ENCODE measurements at regions not wholly inside any gene's neighbourhood (a gene's known extent, or its start where the extent isn't known, plus 50 kb on each side); places are given as distances from the start of the nearest gene placed in this dataset.

GRCh38 chr2:12587228-12587627, 129.5 kb upstream of the TRIB2 start:
- intact Hi-C loops (cut with DNase I), result no loop called here
- Histone ChIP-seq H3K9me3 (no peaks in the 10 kb centered on the region), H3K36me3 (no peaks in the 10 kb centered on the region), H3K27me3 (no peaks in the 10 kb centered on the region), H3K4me3 (no peak overlapping the region), H3K27ac (no peak overlapping the region), H3K4me1 (no peaks in the 10 kb centered on the region)
- TF ChIP-seq CTCF (IDR thresholded peaks at IDR 0.05) (no peak), POLR2A (IDR thresholded peaks at IDR 0.05) (no peak)
- ATAC-seq, result no peak
- WGBS (ENCODE audit: insufficient coverage, low coverage, low lambda C conversion rate, missing lambda C conversion rate), result 60% methylated on average over 2 of the region's 2 CpGs
- no peak for DNase-seq

- peak; percentile 54 to 84 (median 66) for ATAC-seq
- Histone ChIP-seq H3K9me3 (no peaks in the 10 kb centered on the region), H3K4me1 (no peaks in the 10 kb centered on the region), H3K4me3 (no peak overlapping the region), H3K27ac (no peak overlapping the region), H3K36me3 (no peaks in the 10 kb centered on the region), H3K27me3 (no peaks in the 10 kb centered on the region)
- DNase-seq, result no peak
- 82% methylated on average over 4 of the region's 4 CpGs for WGBS (ENCODE audit: insufficient coverage, low coverage, low lambda C conversion rate, missing lambda C conversion rate)
- no peak for TF ChIP-seq POLR2A (IDR thresholded peaks at IDR 0.05)
- no peak for TF ChIP-seq CTCF (IDR thresholded peaks at IDR 0.05)
- intact Hi-C loops (cut with DNase I), result no loop called here
Observed at GRCh38 chr2:12587729-12588522, 128.8 kb upstream of the TRIB2 start.

- H3K36me3 ChIP-seq, result no peaks in the 10 kb centered on the region
- H3K9me3 ChIP-seq, result no peaks in the 10 kb centered on the region
- intact Hi-C loops (cut with DNase I), result no loop called here
- WGBS (ENCODE audit: insufficient coverage, low coverage, low lambda C conversion rate, missing lambda C conversion rate), result 60% methylated on average over 5 of the region's 5 CpGs
- no peaks in the 10 kb centered on the region for H3K4me1 ChIP-seq
- H3K27me3 ChIP-seq, result no peaks in the 10 kb centered on the region
- H3K27ac ChIP-seq, result no peak overlapping the region
- no peak overlapping the region for H3K4me3 ChIP-seq
- DNase-seq (no peak), ATAC-seq (no peak)
- TF ChIP-seq POLR2A (IDR thresholded peaks at IDR 0.05), result no peak
Observed at GRCh38 chr2:12588986-12589385, 127.8 kb upstream of the TRIB2 start.

- WGBS (ENCODE audit: insufficient coverage, low coverage, low lambda C conversion rate, missing lambda C conversion rate), result 68% methylated on average over 3 of the region's 5 CpGs
- no peak for DNase-seq
- H3K9me3 ChIP-seq, result no peaks in the 10 kb centered on the region
- no peak overlapping the region for H3K27ac ChIP-seq
- H3K4me1 ChIP-seq, result no peaks in the 10 kb centered on the region
- intact Hi-C loops (cut with DNase I), result no loop called here
- no peaks in the 10 kb centered on the region for H3K36me3 ChIP-seq
- H3K27me3 ChIP-seq, result no peaks in the 10 kb centered on the region
- ATAC-seq, result no peak
- TF ChIP-seq POLR2A (IDR thresholded peaks at IDR 0.05), result no peak
- TF ChIP-seq CTCF (IDR thresholded peaks at IDR 0.05), result no peak
- H3K4me3 ChIP-seq, result no peak overlapping the region
Observed at GRCh38 chr2:12589802-12590320, 126.9 kb upstream of the TRIB2 start.

- ATAC-seq, result peak in 1 of 4 donors; percentile 23
- 49% methylated on average over 3 of the region's 3 CpGs for WGBS (ENCODE audit: insufficient coverage, low coverage, low lambda C conversion rate, missing lambda C conversion rate)
- TF ChIP-seq CTCF (IDR thresholded peaks at IDR 0.05), result no peak
- no peak for TF ChIP-seq POLR2A (IDR thresholded peaks at IDR 0.05)
Observed at GRCh38 chr2:12592296-12592695, 124.4 kb upstream of the TRIB2 start.

More at GRCh38 chr2:12592296-12592695, 124.4 kb upstream of the TRIB2 start:
- Histone ChIP-seq H3K9me3 (no peaks in the 10 kb centered on the region), H3K36me3 (no peaks in the 10 kb centered on the region), H3K4me3 (no peak overlapping the region), H3K27me3 (no peaks in the 10 kb centered on the region), H3K27ac (no peak overlapping the region), H3K4me1 (no peaks in the 10 kb centered on the region)
- intact Hi-C loops (cut with DNase I), result no loop called here
- DNase-seq, result no peak

All from right lobe of liver (tissue), 6 donors.